GM23248 (cell line): ENCODE measurements at regions not wholly inside any gene's neighbourhood (a gene's known extent, or its start where the extent isn't known, plus 50 kb on each side); places are given as distances from the start of the nearest gene placed in this dataset.

Experiments
- EZH2 ChIP-seq: fragments of 200-600 bp; sonication (generic); IDR thresholded peaks from 2 replicates; pipeline ENCODE4 v1.6.1; 2018; ENCODE audit warnings: antibody characterized with exemption, mild to moderate bottlenecking; ENCODE audit not compliant: insufficient read depth, poor library complexity, severe bottlenecking
- EZH2phosphoT487 ChIP-seq: fragments of 200-600 bp; sonication (generic); IDR thresholded peaks from 2 replicates; pipeline ENCODE4 v1.6.1; 2018; ENCODE audit warnings: antibody characterized with exemption, moderate library complexity, mild to moderate bottlenecking, low read depth; ENCODE audit not compliant: insufficient read depth

DNA sequence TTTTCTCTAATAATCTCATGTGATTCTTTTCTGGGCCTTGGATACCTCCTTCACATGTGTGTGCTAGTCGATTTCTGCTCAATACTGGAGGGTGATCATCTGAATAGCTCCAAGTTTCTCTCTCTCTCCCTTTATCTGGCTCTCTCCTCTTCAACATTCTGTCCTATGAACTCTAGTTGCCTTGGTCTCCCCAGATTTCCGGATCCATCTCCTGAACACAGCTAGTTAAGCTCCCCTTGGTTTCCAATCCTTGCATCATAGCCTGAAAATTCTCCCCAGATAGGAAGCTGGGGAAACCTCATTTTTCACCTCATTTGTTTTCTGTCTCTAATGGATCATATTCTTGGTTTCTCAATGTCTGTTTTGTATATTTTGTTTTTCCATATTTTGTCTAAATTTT lies 832.3 kb downstream of the MTRR start:
- TF ChIP-seq EZH2 = no peak
- no peak for TF ChIP-seq EZH2phosphoT487
